K562 (cell line): ENCODE measurements at regions not wholly inside any gene's neighbourhood (a gene's known extent, or its start where the extent isn't known, plus 50 kb on each side); places are given as distances from the start of the nearest gene placed in this dataset.

Source experiments
- ATAC-seq: fragments of 200-7000 bp; cut with Tn5 transposase; 3 replicates; pipeline ENCODE4 v1.9.1; 2020; ENCODE audit warnings: moderate library complexity
- BruUV-seq: library from RNA; stranded (reverse); fragments of 400-500 nt; replicated peaks from 2 replicates; lab custom pipeline; 2021; lab: Mats Ljungman, UMichigan
- CTCF ChIA-PET: fragments of 300-600 bp; formaldehyde crosslinking; extraction: SDS; loops from one replicate; lab custom pipeline; 2021; ENCODE audit warnings: low intra/inter-chr PET ratio; lab: Yijun Ruan, JAX
- POLR2A ChIA-PET: fragments of 300-600, 350-650 bp; sonication (Branson Sonifier 250); formaldehyde crosslinking; extraction: SDS; loops from one replicate; lab custom pipeline; 2021; ENCODE audit warnings: antibody characterized with exemption, inconsistent platforms; lab: Yijun Ruan, JAX
- DNase-seq, 4 experiments: peaks; one replicate each; pipeline versions ENCODE4 v3.0.0 to v3.0.0-alpha.2; 2011 to 2018; ENCODE audit warnings: low spot score in 3 of 4, mixed read lengths in 3 of 4; ENCODE audit errors: extremely low read depth in 1 of 4
- FAIRE-seq: peaks from 2 replicates; lab custom pipeline; 2011; peaks lifted over from hg19 to GRCh38; lab: Jason Lieb, UNC
- H2AFZ ChIP-seq: 2 replicates; pipeline ENCODE4 v1.6.0; 2011; ENCODE audit warnings: low read depth, low read length, control low read depth, inconsistent platforms
- H3K27ac ChIP-seq: fragments of 200-600 bp; 3 replicates; pipeline ENCODE4 v1.8.0; 2011; ENCODE audit warnings: low read depth, mild to moderate bottlenecking, control low read depth, inconsistent platforms, low read length, moderate library complexity, mixed read lengths; ENCODE audit errors: extremely low read depth
- H3K27me3 ChIP-seq, 2 experiments: fragments of 300-600 bp in 1 of 2; 2 replicates in 1 of 2; 3 replicates in 1 of 2; pipeline versions ENCODE4 v1.6.0 to v1.8.0; 2011; ENCODE audit warnings: inconsistent platforms in 2 of 2, low read length in 2 of 2, mild to moderate bottlenecking in 1 of 2, mixed read lengths in 1 of 2, moderate library complexity in 1 of 2; ENCODE audit not compliant: control insufficient read depth in 2 of 2, insufficient read depth in 2 of 2
- H3K36me3 ChIP-seq: fragments of 300-600 bp; 3 replicates; pipeline ENCODE4 v1.8.0; 2011; ENCODE audit warnings: mild to moderate bottlenecking, low read length, inconsistent platforms; ENCODE audit not compliant: control insufficient read depth, insufficient read depth
- H3K4me1 ChIP-seq, 2 experiments: fragments of 200-600 bp in 1 of 2; replicated peaks in 1 of 2; 2 replicates in 1 of 2; 3 replicates in 1 of 2; pipeline versions ENCODE4 v1.5.1 to v1.8.0; 2011; ENCODE audit warnings: inconsistent platforms in 2 of 2, low read length in 2 of 2, mild to moderate bottlenecking in 1 of 2, mixed read lengths in 1 of 2, moderate library complexity in 1 of 2; ENCODE audit not compliant: control insufficient read depth in 2 of 2, insufficient read depth in 2 of 2
- H3K4me2 ChIP-seq: 2 replicates; pipeline ENCODE4 v1.6.1; 2011; ENCODE audit warnings: low read length, control low read depth, inconsistent platforms, mixed read lengths; ENCODE audit not compliant: insufficient read depth
- H3K4me3 ChIP-seq: fragments of 200-600 bp; sonication (generic), shearing (Covaris generic); 2 replicates; pipeline ENCODE4 v1.5.1; 2016; ENCODE audit warnings: control low read depth, inconsistent platforms
- H3K79me2 ChIP-seq: fragments of 200-600 bp; 3 replicates; pipeline ENCODE4 v1.8.0; 2011; ENCODE audit warnings: low read length, inconsistent platforms; ENCODE audit not compliant: control insufficient read depth, insufficient read depth
- H3K9ac ChIP-seq, 2 experiments: 2 replicates each; pipeline versions ENCODE4 v1.6.0 to v1.6.1; 2011; ENCODE audit warnings: low read depth in 2 of 2, low read length in 2 of 2, control low read depth in 1 of 2, inconsistent platforms in 1 of 2, mild to moderate bottlenecking in 1 of 2, mixed read lengths in 1 of 2; ENCODE audit not compliant: insufficient read depth in 1 of 2
- H3K9me1 ChIP-seq: one replicate; pipeline ENCODE4 v1.6.0; 2011; ENCODE audit warnings: inconsistent platforms, mild to moderate bottlenecking, low read length, moderate library complexity; ENCODE audit not compliant: control insufficient read depth, insufficient read depth
- H3K9me3 ChIP-seq: replicated peaks from 2 replicates; pipeline ENCODE4 v1.5.1; 2011; ENCODE audit warnings: low read depth, low read length, inconsistent platforms; ENCODE audit not compliant: control insufficient read depth, insufficient read depth
- H4K20me1 ChIP-seq: replicated peaks from 2 replicates; pipeline ENCODE4 v1.6.1; 2011; ENCODE audit warnings: low read length, inconsistent platforms, mixed read lengths; ENCODE audit not compliant: control insufficient read depth, insufficient read depth
- KAT8 ChIP-seq: fragments of 450-650 bp; IDR thresholded peaks from 2 replicates; pipeline ENCODE4 v1.6.1; 2016; ENCODE audit warnings: low read depth, mild to moderate bottlenecking
- MXD1 ChIP-seq: fragments of 250-450 bp; sonication (Bioruptor Pico); IDR thresholded peaks from 2 replicates; pipeline ENCODE4 v1.8.0; 2021; ENCODE audit warnings: borderline replicate concordance, mild to moderate bottlenecking, moderate library complexity; ENCODE audit not compliant: poor library complexity, severe bottlenecking
- NFIC ChIP-seq: fragments of 450-650 bp; IDR thresholded peaks from 2 replicates; pipeline ENCODE4 v1.6.1; 2017; ENCODE audit warnings: mild to moderate bottlenecking, inconsistent platforms
- NFIX ChIP-seq: fragments of 250-450 bp; sonication (Bioruptor Pico); IDR thresholded peaks from 2 replicates; pipeline ENCODE4 v1.4.0; 2020; ENCODE audit warnings: low read depth, mild to moderate bottlenecking, moderate library complexity
- PCBP1 ChIP-seq: fragments of 200-400 bp; formaldehyde crosslinking; IDR thresholded peaks from 2 replicates; pipeline ENCODE4 v1.6.1; 2018; ENCODE audit warnings: mild to moderate bottlenecking, low read depth, low read length; ENCODE audit not compliant: poor library complexity, severe bottlenecking
- SIRT6 ChIP-seq: IDR thresholded peaks from one replicate; pipeline ENCODE4 v1.6.1; 2012; ENCODE audit warnings: low read depth, mild to moderate bottlenecking, control low read depth, inconsistent platforms, low read length, moderate library complexity
- XRCC5 ChIP-seq: fragments of 200-400 bp; formaldehyde crosslinking; IDR thresholded peaks from 2 replicates; pipeline ENCODE4 v1.6.1; 2017; ENCODE audit warnings: low read depth, mild to moderate bottlenecking, low read length
- ZEB2 ChIP-seq: fragments of 450-650 bp; IDR thresholded peaks from 2 replicates; pipeline ENCODE4 v1.6.1; 2016
- ZNF134 ChIP-seq: fragments of 250-450 bp; sonication (Bioruptor Pico); conservative IDR thresholded peaks from 2 replicates; pipeline ENCODE4 v1.4.0; 2020
- ZNF263 ChIP-seq: sonication (generic); formaldehyde crosslinking; IDR thresholded peaks from 2 replicates; pipeline ENCODE4 v1.8.0; 2022; ENCODE audit warnings: mild to moderate bottlenecking, missing genetic modification reagents, borderline replicate concordance
- WGBS: fragments of 100-300 bp; shearing (Covaris generic); methylation state at CpG from one replicate; pipeline ENCODE4 v1.1.6; 2016; ENCODE audit warnings: low coverage, mixed read lengths; ENCODE audit not compliant: insufficient coverage; ENCODE audit errors: missing lambda C conversion rate; 5-methylcytosine and 5-hydroxymethylcytosine counted together
- in situ Hi-C: fragments of 300-500 bp; cut with MboI; formaldehyde crosslinking; loops from 4 replicates; pipeline ENCODE4 v1.15.0; 2018; ENCODE audit warnings: inconsistent platforms, mixed read lengths
- intact Hi-C: fragments of 100-400 bp; cut with micrococcal nuclease; formaldehyde crosslinking; loops from 2 replicates; pipeline ENCODE4 v1.14.2; 2022

- TF ChIP-seq MXD1 (CRISPR knock-in tag) (no peak), ZNF263 (CRISPR knock-in tag) (no peak), ZNF134 (no peak), XRCC5 (no peak), ZEB2 (no peak), KAT8 (no peak)
Measured at GRCh38 chr2:53077413-53077812, 690.2 kb upstream of the CHAC2 start (continued).

GRCh38 chr2:53075760-53076159 is 691.8 kb upstream of the CHAC2 start:
- no peak for DNase-seq
- ChIA-PET POLR2A (no interaction called here), CTCF (no interaction called here)
- H2AFZ ChIP-seq: no peak overlapping the region
- H3K79me2 ChIP-seq: no peaks in the 10 kb centered on the region
- H4K20me1 ChIP-seq: no peaks in the 10 kb centered on the region
- in situ Hi-C loops (no loop called here), intact Hi-C loops (no loop called here)
- H3K27me3 ChIP-seq: no peaks in the 10 kb centered on the region
- TF ChIP-seq NFIC (peak; percentile 73), SIRT6 (no peak), PCBP1 (no peak), NFIX (peak; percentile 68)
- ATAC-seq: no peak
- H3K4me3 ChIP-seq: no peak overlapping the region
- no peak overlapping the region for H3K4me2 ChIP-seq
- no peak overlapping the region for H3K9ac ChIP-seq
- H3K27ac ChIP-seq: no peak overlapping the region
- H3K9me3 ChIP-seq: no peaks in the 10 kb centered on the region; the same call in 1 of the 2 replicates
- H3K9me1 ChIP-seq: no peaks in the 10 kb centered on the region
- BruUV-seq: no TSS peak
- no peaks in the 10 kb centered on the region for H3K36me3 ChIP-seq
- FAIRE-seq: no peak
- WGBS: 0% methylated on average over 1 of the region's 1 CpG
- H3K4me1 ChIP-seq: no peaks in the 10 kb centered on the region
